Stimulated activated CD8-positive, alpha-beta memory T cell treated with anti-CD3 and anti-CD28 coated beads, Interleukin-15, amount 100 ng/mL, for 48 hours (primary cell): ENCODE measurements at regions not wholly inside any gene's neighbourhood (a gene's known extent, or its start where the extent isn't known, plus 50 kb on each side); places are given as distances from the start of the nearest gene placed in this dataset.
"Not testable (repeated sequence)": the region's sequence is repeated elsewhere in the genome, so short reads cannot be mapped to it uniquely, and the experiment has no call there.

Experiments
- DNase-seq, 2 donors: peaks; one replicate each; pipeline ENCODE4 v3.0.0-alpha.2; 2020; ENCODE audit warnings: low read depth in 2 of 2

- DNase-seq: not testable (repeated sequence)
These were observed 964.6 kb upstream of the CITED2 start for GRCh38 chr6:140339084-140339483.

GRCh38 chr6:140321891-140322290 lies 947.4 kb upstream of the CITED2 start:
- DNase-seq: no peak

- no peak for DNase-seq
These were observed 945.9 kb upstream of the CITED2 start for GRCh38 chr6:140320081-140321080.

- DNase-seq: no peak
These were observed 944.8 kb upstream of the CITED2 start for GRCh38 chr6:140319209-140319608.

GRCh38 chr6:140318408-140318807 lies 944.0 kb upstream of the CITED2 start:
- no peak for DNase-seq

- no peak for DNase-seq
These were observed 943.5 kb upstream of the CITED2 start for GRCh38 chr6:140317950-140318349.

GRCh38 chr6:140316966-140317365 lies 942.5 kb upstream of the CITED2 start:
- no peak for DNase-seq

- DNase-seq: no peak
These were observed 940.2 kb upstream of the CITED2 start for GRCh38 chr6:140314682-140315081.

GRCh38 chr6:140311146-140311545 lies 936.7 kb upstream of the CITED2 start:
- DNase-seq: no peak

GRCh38 chr6:140303218-140303949 lies 928.9 kb upstream of the CITED2 start:
- no peak for DNase-seq

- no peak for DNase-seq
These were observed 925.9 kb upstream of the CITED2 start for GRCh38 chr6:140300331-140300730.

GRCh38 chr6:140289186-140289585 lies 914.7 kb upstream of the CITED2 start:
- no peak for DNase-seq

GRCh38 chr6:140285998-140286690 lies 911.7 kb upstream of the CITED2 start:
- DNase-seq: no peak

GRCh38 chr6:140285471-140285870 lies 911.0 kb upstream of the CITED2 start:
- DNase-seq: no peak

GRCh38 chr6:140284871-140285270 lies 910.4 kb upstream of the CITED2 start:
- no peak for DNase-seq

GRCh38 chr6:140283197-140283596 lies 908.7 kb upstream of the CITED2 start:
- DNase-seq: no peak

GRCh38 chr6:140281767-140282166 lies 907.3 kb upstream of the CITED2 start:
- no peak for DNase-seq

- no peak for DNase-seq
These were observed 906.8 kb upstream of the CITED2 start for GRCh38 chr6:140281236-140281635.

- no peak for DNase-seq
These were observed 902.3 kb upstream of the CITED2 start for GRCh38 chr6:140276719-140277118.

- DNase-seq: no peak
These were observed 901.7 kb upstream of the CITED2 start for GRCh38 chr6:140276133-140276532.

- no peak for DNase-seq
These were observed 901.3 kb upstream of the CITED2 start for GRCh38 chr6:140275725-140276124.

GRCh38 chr6:140274548-140274947 lies 900.1 kb upstream of the CITED2 start:
- DNase-seq: no peak
